KMS-11 (cell line): ENCODE measurements at regions not wholly inside any gene's neighbourhood (a gene's known extent, or its start where the extent isn't known, plus 50 kb on each side); places are given as distances from the start of the nearest gene placed in this dataset.

Experiments used
- H2AFZ ChIP-seq: fragments of 200-600 bp; sonication (generic); 2 replicates; pipeline ENCODE4 v1.6.1; 2016; ENCODE audit warnings: antibody characterized with exemption, mixed run types, low read depth
- H3K27ac ChIP-seq: fragments of 200-600 bp; sonication (generic); 2 replicates; pipeline ENCODE4 v1.6.1; 2016; ENCODE audit warnings: mild to moderate bottlenecking, mixed run types
- H3K27me3 ChIP-seq: fragments of 200-600 bp; sonication (generic); 2 replicates; pipeline ENCODE4 v1.6.1; 2017; ENCODE audit warnings: mild to moderate bottlenecking, low read depth, mixed run types, moderate library complexity; ENCODE audit not compliant: insufficient read depth
- H3K36me3 ChIP-seq: fragments of 200-600 bp; sonication (generic); 2 replicates; pipeline ENCODE4 v1.6.1; 2017; ENCODE audit warnings: mild to moderate bottlenecking, mixed run types; ENCODE audit not compliant: insufficient read depth
- H3K4me1 ChIP-seq: fragments of 200-600 bp; sonication (generic); 2 replicates; pipeline ENCODE4 v1.6.1; 2016; ENCODE audit warnings: mild to moderate bottlenecking, low read depth, mixed run types; ENCODE audit not compliant: poor library complexity, severe bottlenecking
- H3K4me2 ChIP-seq: fragments of 200-600 bp; sonication (generic); 2 replicates; pipeline ENCODE4 v1.7.0; 2016; ENCODE audit warnings: mild to moderate bottlenecking, mixed run types
- H3K4me3 ChIP-seq: fragments of 200-600 bp; sonication (generic); IDR thresholded peaks from 2 replicates; pipeline ENCODE4 v1.6.1; 2017; ENCODE audit warnings: low read depth, low read length, mixed read lengths; ENCODE audit not compliant: insufficient read depth
- H3K79me2 ChIP-seq: fragments of 200-600 bp; sonication (generic); 2 replicates; pipeline ENCODE4 v1.6.1; 2016; ENCODE audit warnings: low read depth, mixed run types; ENCODE audit not compliant: insufficient read depth
- H3K9ac ChIP-seq: fragments of 200-600 bp; sonication (generic); 2 replicates; pipeline ENCODE4 v1.6.1; 2016; ENCODE audit warnings: mild to moderate bottlenecking, mixed run types
- H4K20me1 ChIP-seq: fragments of 200-600 bp; sonication (generic); 2 replicates; pipeline ENCODE4 v1.6.1; 2016; ENCODE audit warnings: mild to moderate bottlenecking, mixed run types; ENCODE audit not compliant: insufficient read depth
- CTCF ChIP-seq: fragments of 200-600 bp; sonication (generic); conservative IDR thresholded peaks from 2 replicates; pipeline ENCODE4 v1.6.1; 2017; ENCODE audit warnings: low read depth, mild to moderate bottlenecking, antibody characterized with exemption, low read length, moderate library complexity, mixed read lengths

- H3K4me3 ChIP-seq: no peak overlapping the region
- TF ChIP-seq CTCF: no peak
- no peaks in the 10 kb centered on the region for H3K27me3 ChIP-seq
- H3K9ac ChIP-seq: no peak overlapping the region
- no peaks in the 10 kb centered on the region for H3K79me2 ChIP-seq
- no peaks in the 10 kb centered on the region for H3K4me1 ChIP-seq
- no peak overlapping the region for H2AFZ ChIP-seq
- no peaks in the 10 kb centered on the region for H3K36me3 ChIP-seq
- no peaks in the 10 kb centered on the region for H4K20me1 ChIP-seq
- no peak overlapping the region for H3K4me2 ChIP-seq
- H3K27ac ChIP-seq: no peak overlapping the region
Measured at GRCh38 chr11:119853581-119854360, 124.8 kb upstream of the NECTIN1 start.

- TF ChIP-seq CTCF: no peak
- no peak overlapping the region for H3K9ac ChIP-seq
- no peaks in the 10 kb centered on the region for H3K27me3 ChIP-seq
- no peaks in the 10 kb centered on the region for H3K79me2 ChIP-seq
- no peak overlapping the region for H3K4me3 ChIP-seq
- no peak overlapping the region for H3K27ac ChIP-seq
- no peaks in the 10 kb centered on the region for H4K20me1 ChIP-seq
- H2AFZ ChIP-seq: no peak overlapping the region
- no peaks in the 10 kb centered on the region for H3K36me3 ChIP-seq
- H3K4me2 ChIP-seq: no peak overlapping the region
- no peaks in the 10 kb centered on the region for H3K4me1 ChIP-seq
Measured at GRCh38 chr11:119852741-119853140, 123.7 kb upstream of the NECTIN1 start.

GRCh38 chr11:119850822-119851409 is 121.9 kb upstream of the NECTIN1 start:
- Histone ChIP-seq H2AFZ (no peak overlapping the region), H3K4me1 (no peaks in the 10 kb centered on the region), H3K27me3 (no peaks in the 10 kb centered on the region), H3K9ac (no peak overlapping the region), H4K20me1 (no peaks in the 10 kb centered on the region), H3K4me3 (no peak overlapping the region), H3K4me2 (no peak overlapping the region), H3K79me2 (no peaks in the 10 kb centered on the region), H3K27ac (no peak overlapping the region), H3K36me3 (no peaks in the 10 kb centered on the region)
- TF ChIP-seq CTCF: no peak

- Histone ChIP-seq H3K27ac (no peak overlapping the region), H3K27me3 (no peaks in the 10 kb centered on the region)
- TF ChIP-seq CTCF: no peak
Measured at GRCh38 chr11:119849872-119850271, 120.9 kb upstream of the NECTIN1 start.

More at GRCh38 chr11:119849872-119850271, 120.9 kb upstream of the NECTIN1 start:
- Histone ChIP-seq H3K36me3 (no peaks in the 10 kb centered on the region), H3K9ac (no peak overlapping the region), H3K4me2 (no peak overlapping the region), H3K79me2 (no peaks in the 10 kb centered on the region), H3K4me3 (no peak overlapping the region), H3K4me1 (no peaks in the 10 kb centered on the region), H4K20me1 (no peaks in the 10 kb centered on the region), H2AFZ (no peak overlapping the region)
